Vagina (tissue), 2 donors: ENCODE measurements at regions not wholly inside any gene's neighbourhood (a gene's known extent, or its start where the extent isn't known, plus 50 kb on each side); places are given as distances from the start of the nearest gene placed in this dataset.

ENCODE experiments used
- DNase-seq, 2 donors: peaks; one replicate each; pipeline ENCODE4 v3.0.0-alpha.2; 2017; ENCODE audit errors: extremely low spot score in 2 of 2
- H3K27ac ChIP-seq: fragments of 200-600 bp; sonication (generic); one replicate; pipeline ENCODE4 v1.5.1; 2019
- H3K27me3 ChIP-seq: fragments of 200-600 bp; sonication (generic); one replicate; pipeline ENCODE4 v1.5.1; 2019
- H3K36me3 ChIP-seq, 2 donors: fragments of 200-600 bp; sonication (generic); one replicate each; pipeline ENCODE4 v1.5.1; 2017 to 2019
- H3K4me1 ChIP-seq: fragments of 200-600 bp; sonication (generic); one replicate; pipeline ENCODE4 v1.5.1; 2019
- H3K4me3 ChIP-seq, 2 donors: fragments of 200-600 bp; sonication (generic); 1 replicate in 1 of 2; 2 replicates in 1 of 2; pipeline ENCODE4 v1.5.1; 2016 to 2019
- H3K9me3 ChIP-seq: fragments of 200-600 bp; sonication (generic); one replicate; pipeline ENCODE4 v1.5.1; 2019
- POLR2A ChIP-seq, 2 donors: fragments of 450-650 bp; IDR thresholded peaks; one replicate each; pipeline ENCODE4 v1.6.1; 2017; ENCODE audit warnings: antibody characterized with exemption in 2 of 2, mild to moderate bottlenecking in 2 of 2, moderate library complexity in 2 of 2
- POLR2AphosphoS5 ChIP-seq, 2 donors: sonication (generic); formaldehyde crosslinking; IDR thresholded peaks; one replicate each; pipeline ENCODE4 v1.9.0; 2017; ENCODE audit warnings: antibody characterized with exemption in 2 of 2, mild to moderate bottlenecking in 2 of 2, low read depth in 1 of 2; ENCODE audit not compliant: insufficient read depth in 1 of 2
- intact Hi-C: fragments of 100-400 bp; cut with DNase I; formaldehyde crosslinking; loops from one replicate; pipeline ENCODE4 v1.15.1; 2023
- TF ChIP-seq, protein P1 (sequence below), 3 experiments: fragments of 450-650 bp in 2 of 3; fragments of 200-600 bp in 1 of 3; sonication (generic) in 1 of 3; IDR thresholded peaks; one replicate each; pipeline ENCODE4 v1.5.1; 2017 to 2019; ENCODE audit warnings: antibody characterized with exemption in 3 of 3, mild to moderate bottlenecking in 2 of 3, moderate library complexity in 2 of 3

DNA sequence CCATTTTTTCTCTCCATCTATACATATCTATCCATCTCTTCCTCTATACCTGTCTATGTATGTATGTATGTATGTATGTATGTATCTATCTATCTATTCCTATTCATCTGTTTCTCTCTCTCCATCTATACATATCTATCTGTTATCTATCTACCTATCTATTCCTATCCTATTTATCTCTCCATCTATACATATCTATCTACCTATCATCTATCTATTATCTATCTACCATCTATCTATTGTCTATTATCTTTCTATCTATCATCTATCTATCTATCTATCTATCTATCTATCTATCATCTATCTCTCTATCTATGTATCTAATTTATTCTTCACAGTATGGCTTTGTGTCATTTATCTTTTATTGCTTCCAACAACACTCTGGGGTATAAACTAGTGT is 1124.4 kb downstream of the TYW1 start:
- no peaks in the 10 kb centered on the region for H3K27me3 ChIP-seq
- H3K9me3 ChIP-seq, result peaks cover 4% of the 10 kb centered on the region
- no peak for TF ChIP-seq POLR2AphosphoS5 (IDR thresholded peaks at IDR 0.05; ENCODE audit: insufficient read depth in 1 of 2, low read depth in 1 of 2)
- TF ChIP-seq, protein P1, sequence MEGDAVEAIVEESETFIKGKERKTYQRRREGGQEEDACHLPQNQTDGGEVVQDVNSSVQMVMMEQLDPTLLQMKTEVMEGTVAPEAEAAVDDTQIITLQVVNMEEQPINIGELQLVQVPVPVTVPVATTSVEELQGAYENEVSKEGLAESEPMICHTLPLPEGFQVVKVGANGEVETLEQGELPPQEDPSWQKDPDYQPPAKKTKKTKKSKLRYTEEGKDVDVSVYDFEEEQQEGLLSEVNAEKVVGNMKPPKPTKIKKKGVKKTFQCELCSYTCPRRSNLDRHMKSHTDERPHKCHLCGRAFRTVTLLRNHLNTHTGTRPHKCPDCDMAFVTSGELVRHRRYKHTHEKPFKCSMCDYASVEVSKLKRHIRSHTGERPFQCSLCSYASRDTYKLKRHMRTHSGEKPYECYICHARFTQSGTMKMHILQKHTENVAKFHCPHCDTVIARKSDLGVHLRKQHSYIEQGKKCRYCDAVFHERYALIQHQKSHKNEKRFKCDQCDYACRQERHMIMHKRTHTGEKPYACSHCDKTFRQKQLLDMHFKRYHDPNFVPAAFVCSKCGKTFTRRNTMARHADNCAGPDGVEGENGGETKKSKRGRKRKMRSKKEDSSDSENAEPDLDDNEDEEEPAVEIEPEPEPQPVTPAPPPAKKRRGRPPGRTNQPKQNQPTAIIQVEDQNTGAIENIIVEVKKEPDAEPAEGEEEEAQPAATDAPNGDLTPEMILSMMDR (IDR thresholded peaks at IDR 0.05), result no peak
- no peak for TF ChIP-seq POLR2A (IDR thresholded peaks at IDR 0.05)
- no peak overlapping the region for H3K4me3 ChIP-seq
- H3K4me1 ChIP-seq, result no peaks in the 10 kb centered on the region
- no peak overlapping the region for H3K27ac ChIP-seq
- no peaks in the 10 kb centered on the region for H3K36me3 ChIP-seq
- intact Hi-C loops, result no loop called here
- no peak for DNase-seq

DNA sequence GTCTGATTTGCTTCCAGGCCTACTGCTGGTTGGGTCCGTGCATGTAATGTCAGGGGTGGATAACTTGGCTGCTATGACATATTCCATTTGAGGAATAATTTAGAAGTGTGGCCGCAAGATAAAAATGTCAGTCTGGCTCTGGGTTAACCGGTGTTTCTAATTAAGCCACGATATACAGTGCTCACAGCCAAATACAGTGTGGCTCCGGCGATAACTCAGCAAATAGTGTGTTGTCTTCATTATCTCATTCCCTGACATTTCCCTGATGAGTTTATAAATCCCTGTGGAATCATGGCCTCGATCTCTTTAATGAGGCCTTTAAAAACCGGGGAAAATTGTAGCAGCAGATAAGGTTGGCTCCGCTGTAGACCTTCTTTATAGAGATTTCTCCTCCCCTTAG is 1125.0 kb downstream of the TYW1 start:
- H3K36me3 ChIP-seq, result no peaks in the 10 kb centered on the region
- no peaks in the 10 kb centered on the region for H3K27me3 ChIP-seq
- TF ChIP-seq POLR2A (IDR thresholded peaks at IDR 0.05), result no peak
- no peaks in the 10 kb centered on the region for H3K4me1 ChIP-seq
- intact Hi-C loops, result no loop called here
- DNase-seq, result no peak
- no peak overlapping the region for H3K27ac ChIP-seq
- H3K9me3 ChIP-seq, result peaks cover 4% of the 10 kb centered on the region
- H3K4me3 ChIP-seq, result no peak overlapping the region

DNA sequence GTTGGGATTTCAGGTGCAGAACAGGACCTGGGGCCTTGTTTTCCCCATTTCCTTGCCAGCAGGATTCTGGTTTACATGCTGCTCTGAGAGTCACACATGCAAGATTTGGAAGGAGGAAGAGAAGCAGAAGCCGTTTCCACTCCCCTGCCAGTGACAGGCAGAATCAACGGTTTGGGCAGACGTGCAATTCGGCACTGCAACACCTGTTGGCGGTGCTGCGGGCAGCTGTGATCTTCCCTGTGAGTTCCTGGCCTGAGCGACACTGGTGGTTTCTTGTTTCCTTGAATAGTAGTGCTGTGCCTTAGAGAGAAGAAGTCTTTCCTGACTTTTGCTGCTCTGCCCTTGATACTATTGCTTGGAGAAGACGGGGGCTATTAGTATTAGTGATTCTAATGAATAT is 1126.2 kb downstream of the TYW1 start:
- TF ChIP-seq, protein P1 (IDR thresholded peaks at IDR 0.05), result no peak
- TF ChIP-seq POLR2A (IDR thresholded peaks at IDR 0.05) (no peak), POLR2AphosphoS5 (IDR thresholded peaks at IDR 0.05; ENCODE audit: insufficient read depth in 1 of 2, low read depth in 1 of 2) (no peak)
- Histone ChIP-seq H3K27me3 (no peaks in the 10 kb centered on the region), H3K9me3 (peaks cover 4% of the 10 kb centered on the region), H3K4me1 (no peaks in the 10 kb centered on the region), H3K36me3 (no peaks in the 10 kb centered on the region), H3K4me3 (no peak overlapping the region), H3K27ac (no peak overlapping the region)
- intact Hi-C loops, result no loop called here
- DNase-seq, result no peak

DNA sequence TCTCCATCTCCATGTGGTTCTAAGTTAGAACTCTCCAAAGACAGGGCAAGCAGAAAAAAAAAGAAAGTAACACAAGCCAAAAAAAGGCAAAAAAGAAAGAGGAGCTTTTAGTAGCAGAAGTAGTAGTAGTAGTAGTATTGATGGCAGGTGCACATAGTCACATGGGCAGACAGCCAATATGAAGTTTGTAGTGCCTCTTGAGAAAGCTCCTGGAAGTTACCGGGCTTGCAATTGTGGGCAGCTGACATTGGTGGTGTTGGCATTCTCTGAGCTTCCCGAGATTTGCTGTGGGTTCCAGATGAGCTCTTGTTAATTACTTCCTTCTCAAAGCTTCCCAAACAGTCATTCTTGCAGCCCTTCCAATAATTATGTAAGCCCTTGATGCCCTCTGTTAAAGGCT is 1128.5 kb downstream of the TYW1 start:
- Histone ChIP-seq H3K36me3 (no peaks in the 10 kb centered on the region), H3K27ac (no peak overlapping the region), H3K4me1 (no peaks in the 10 kb centered on the region), H3K27me3 (no peaks in the 10 kb centered on the region), H3K9me3 (no peaks in the 10 kb centered on the region), H3K4me3 (no peak overlapping the region)
- intact Hi-C loops, result no loop called here
- TF ChIP-seq POLR2A (IDR thresholded peaks at IDR 0.05) (no peak), POLR2AphosphoS5 (IDR thresholded peaks at IDR 0.05; ENCODE audit: insufficient read depth in 1 of 2, low read depth in 1 of 2) (no peak)
- TF ChIP-seq, protein P1 (IDR thresholded peaks at IDR 0.05), result no peak
- no peak for DNase-seq

DNA sequence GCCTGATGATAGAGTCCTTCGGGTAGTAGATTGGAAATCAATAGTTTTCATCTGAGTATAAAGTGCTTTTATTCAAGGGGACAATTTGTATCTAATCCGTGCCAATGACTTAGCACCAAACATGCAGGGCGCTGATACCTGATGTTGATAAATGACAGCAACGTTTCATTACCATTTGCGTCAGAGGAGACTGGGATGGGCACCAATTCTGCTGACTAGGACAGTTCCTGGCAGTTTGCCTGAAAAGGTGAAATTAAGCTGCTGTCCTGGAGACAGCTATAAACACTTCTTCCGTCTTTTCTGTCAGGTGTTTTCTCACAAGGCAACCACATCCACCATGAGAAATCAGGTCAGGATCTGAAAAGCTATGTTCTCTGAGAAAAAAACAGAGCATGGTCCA is 1136.4 kb downstream of the TYW1 start:
- Histone ChIP-seq H3K9me3 (no peaks in the 10 kb centered on the region), H3K4me1 (no peaks in the 10 kb centered on the region), H3K27me3 (no peaks in the 10 kb centered on the region), H3K36me3 (no peaks in the 10 kb centered on the region), H3K4me3 (no peak overlapping the region), H3K27ac (no peak overlapping the region)
- no peak for DNase-seq
- intact Hi-C loops, result no loop called here
- TF ChIP-seq POLR2A (IDR thresholded peaks at IDR 0.05), result no peak
- TF ChIP-seq POLR2AphosphoS5 (IDR thresholded peaks at IDR 0.05; ENCODE audit: insufficient read depth in 1 of 2, low read depth in 1 of 2), result no peak
- TF ChIP-seq, protein P1 (IDR thresholded peaks at IDR 0.05), result no peak

DNA sequence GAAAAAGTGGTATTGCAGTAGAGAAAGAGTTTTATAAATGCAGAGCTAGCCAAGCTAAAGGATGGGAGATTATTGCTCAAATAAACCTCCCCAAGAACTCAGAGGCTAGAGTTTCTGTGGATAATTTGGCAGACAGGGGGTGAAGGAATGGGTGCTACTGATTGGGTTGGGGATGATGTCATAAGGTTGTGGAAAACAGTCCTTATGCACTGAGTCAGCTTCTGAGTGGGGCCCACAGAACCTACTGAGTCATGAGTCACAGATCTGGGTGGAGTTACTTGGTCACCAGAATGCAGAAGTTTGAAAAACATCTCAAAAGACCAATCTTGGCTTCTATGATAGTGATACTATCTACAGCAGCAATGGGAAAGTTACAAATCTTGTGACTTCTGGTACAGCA is 1146.7 kb downstream of the TYW1 start:
- TF ChIP-seq, protein P1 (IDR thresholded peaks at IDR 0.05), result no peak
- Histone ChIP-seq H3K4me3 (no peak overlapping the region), H3K4me1 (no peaks in the 10 kb centered on the region), H3K27me3 (no peaks in the 10 kb centered on the region), H3K36me3 (no peaks in the 10 kb centered on the region), H3K9me3 (no peaks in the 10 kb centered on the region), H3K27ac (no peak overlapping the region)
- DNase-seq, result no peak
- intact Hi-C loops, result no loop called here
